ENCODE measurements at regions not wholly inside any gene's neighbourhood (a gene's known extent, or its start where the extent isn't known, plus 50 kb on each side); places are given as distances from the start of the nearest gene placed in this dataset.

DNA sequence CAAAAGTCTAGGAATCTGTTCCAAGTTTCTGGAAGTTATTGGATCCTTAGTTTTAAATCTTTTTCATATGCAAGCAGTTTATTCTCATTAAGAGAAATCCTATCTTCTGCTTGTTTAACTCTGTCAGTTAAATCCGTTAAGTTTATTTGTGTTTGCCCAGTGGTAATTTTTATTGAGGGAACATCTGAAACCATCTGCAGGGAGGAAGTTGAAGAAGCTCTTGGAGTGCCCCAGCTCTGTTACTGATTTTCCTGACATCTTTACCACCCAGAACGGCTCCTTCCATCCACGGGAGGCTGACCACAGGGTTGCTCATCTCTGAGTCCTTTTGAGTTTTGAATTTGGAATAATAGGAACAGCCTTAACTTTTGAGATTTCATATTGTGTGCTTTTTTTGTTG, 99.9 kb upstream of the ZNF618 start:
- TF ChIP-seq, protein P1, sequence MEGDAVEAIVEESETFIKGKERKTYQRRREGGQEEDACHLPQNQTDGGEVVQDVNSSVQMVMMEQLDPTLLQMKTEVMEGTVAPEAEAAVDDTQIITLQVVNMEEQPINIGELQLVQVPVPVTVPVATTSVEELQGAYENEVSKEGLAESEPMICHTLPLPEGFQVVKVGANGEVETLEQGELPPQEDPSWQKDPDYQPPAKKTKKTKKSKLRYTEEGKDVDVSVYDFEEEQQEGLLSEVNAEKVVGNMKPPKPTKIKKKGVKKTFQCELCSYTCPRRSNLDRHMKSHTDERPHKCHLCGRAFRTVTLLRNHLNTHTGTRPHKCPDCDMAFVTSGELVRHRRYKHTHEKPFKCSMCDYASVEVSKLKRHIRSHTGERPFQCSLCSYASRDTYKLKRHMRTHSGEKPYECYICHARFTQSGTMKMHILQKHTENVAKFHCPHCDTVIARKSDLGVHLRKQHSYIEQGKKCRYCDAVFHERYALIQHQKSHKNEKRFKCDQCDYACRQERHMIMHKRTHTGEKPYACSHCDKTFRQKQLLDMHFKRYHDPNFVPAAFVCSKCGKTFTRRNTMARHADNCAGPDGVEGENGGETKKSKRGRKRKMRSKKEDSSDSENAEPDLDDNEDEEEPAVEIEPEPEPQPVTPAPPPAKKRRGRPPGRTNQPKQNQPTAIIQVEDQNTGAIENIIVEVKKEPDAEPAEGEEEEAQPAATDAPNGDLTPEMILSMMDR (IDR thresholded peaks at IDR 0.05 in 8 of 11, conservative IDR thresholded peaks at IDR 0.05 in 3 of 11) = no peak
- TF ChIP-seq POLR2A (IDR thresholded peaks at IDR 0.05) = no peak
- TF ChIP-seq POLR2AphosphoS5 (IDR thresholded peaks at IDR 0.05) = no peak

All from spleen (tissue), 7 donors.